ENCODE measurements at regions not wholly inside any gene's neighbourhood (a gene's known extent, or its start where the extent isn't known, plus 50 kb on each side); places are given as distances from the start of the nearest gene placed in this dataset.

DNA sequence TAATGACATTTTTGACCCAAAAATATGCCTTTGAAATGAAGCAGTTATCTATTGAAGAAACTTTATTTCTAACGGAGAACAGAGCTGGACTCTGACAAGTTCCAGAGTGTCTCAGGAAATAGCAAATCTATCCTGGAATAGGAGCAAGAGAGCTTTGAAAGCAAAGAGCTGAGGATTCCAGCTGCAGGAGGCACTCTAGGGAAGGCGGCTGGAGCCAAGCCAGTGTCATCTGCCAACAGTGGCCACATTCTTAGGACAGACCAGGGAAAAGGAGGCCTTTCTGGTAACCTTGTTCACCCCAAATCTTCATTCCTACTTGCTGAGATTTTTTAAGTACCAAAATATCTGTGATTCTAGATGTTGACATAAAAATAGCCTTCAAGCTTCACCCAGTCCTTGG lies 493.5 kb upstream of the B3GAT1 start:
- Mint-ChIP-seq H3K27me3 (ENCODE audit: insufficient read depth, low read depth) (peaks cover 14% of the 10 kb centered on the region), H3K9me3 (no peaks in the 10 kb centered on the region), H3K27ac (no peak overlapping the region), H3K36me3 (no peaks in the 10 kb centered on the region), H3K4me3 (no peak overlapping the region), H3K4me1 (peaks cover 11% of the 10 kb centered on the region)
- Histone ChIP-seq H3K4me1 (peaks cover 5% of the 10 kb centered on the region), H3K27me3 (no peaks in the 10 kb centered on the region), H3K4me2 (no peak overlapping the region), H3K4me3 (no peak overlapping the region), H3F3A (ENCODE audit: low read depth) (peaks cover 4% of the 10 kb centered on the region), H3K9me3 (ENCODE audit: low read depth) (no peaks in the 10 kb centered on the region), H4K20me1 (ENCODE audit: low read depth) (no peaks in the 10 kb centered on the region), H3K27ac (no peak overlapping the region), H3K36me3 (no peaks in the 10 kb centered on the region), H3K79me2 (ENCODE audit: low read depth) (no peaks in the 10 kb centered on the region), H3K9ac (no peak overlapping the region), H2AFZ (replicated peaks) (no peak overlapping the region)
- TF ChIP-seq EZH2phosphoT487 (IDR thresholded peaks at IDR 0.05) (no peak), EZH2 (IDR thresholded peaks at IDR 0.05) (no peak)
- TF ChIP-seq, protein P1, sequence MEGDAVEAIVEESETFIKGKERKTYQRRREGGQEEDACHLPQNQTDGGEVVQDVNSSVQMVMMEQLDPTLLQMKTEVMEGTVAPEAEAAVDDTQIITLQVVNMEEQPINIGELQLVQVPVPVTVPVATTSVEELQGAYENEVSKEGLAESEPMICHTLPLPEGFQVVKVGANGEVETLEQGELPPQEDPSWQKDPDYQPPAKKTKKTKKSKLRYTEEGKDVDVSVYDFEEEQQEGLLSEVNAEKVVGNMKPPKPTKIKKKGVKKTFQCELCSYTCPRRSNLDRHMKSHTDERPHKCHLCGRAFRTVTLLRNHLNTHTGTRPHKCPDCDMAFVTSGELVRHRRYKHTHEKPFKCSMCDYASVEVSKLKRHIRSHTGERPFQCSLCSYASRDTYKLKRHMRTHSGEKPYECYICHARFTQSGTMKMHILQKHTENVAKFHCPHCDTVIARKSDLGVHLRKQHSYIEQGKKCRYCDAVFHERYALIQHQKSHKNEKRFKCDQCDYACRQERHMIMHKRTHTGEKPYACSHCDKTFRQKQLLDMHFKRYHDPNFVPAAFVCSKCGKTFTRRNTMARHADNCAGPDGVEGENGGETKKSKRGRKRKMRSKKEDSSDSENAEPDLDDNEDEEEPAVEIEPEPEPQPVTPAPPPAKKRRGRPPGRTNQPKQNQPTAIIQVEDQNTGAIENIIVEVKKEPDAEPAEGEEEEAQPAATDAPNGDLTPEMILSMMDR (IDR thresholded peaks at IDR 0.05): no peak
- DNase-seq (ENCODE audit: low spot score): no peak

DNA sequence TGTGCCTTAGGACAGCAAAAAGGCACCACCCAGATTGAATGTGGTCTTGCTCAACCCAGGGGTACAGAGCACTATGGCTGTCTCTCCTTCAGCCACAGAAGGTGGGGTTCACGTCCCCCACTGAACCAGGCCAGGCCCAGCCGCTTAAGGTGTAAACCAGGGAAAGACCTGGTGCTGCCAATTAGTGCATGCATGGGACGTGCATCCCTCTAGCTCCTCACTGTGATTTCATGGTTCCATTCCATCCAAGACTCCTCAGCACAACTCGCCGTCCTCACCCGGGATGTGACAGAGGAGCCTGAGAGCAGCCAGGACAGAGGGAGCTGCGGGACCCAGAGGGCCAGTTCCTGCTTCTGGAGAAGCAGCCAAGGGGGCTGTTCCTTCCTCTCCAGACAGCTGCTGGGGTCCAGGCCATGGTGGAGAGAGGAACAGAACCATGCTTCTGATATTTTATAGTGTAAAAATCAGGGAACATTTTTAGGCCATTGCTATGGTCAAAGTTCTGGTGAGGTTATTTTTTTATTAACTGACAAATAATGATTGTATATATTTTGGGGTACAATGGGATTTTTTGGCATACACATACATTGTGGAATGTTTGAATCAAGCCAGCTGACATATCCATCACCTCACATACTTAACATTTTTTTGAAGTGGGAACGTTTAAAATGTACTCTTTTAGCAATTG lies 492.2 kb upstream of the B3GAT1 start:
- Histone ChIP-seq H3K4me1 (peaks cover 5% of the 10 kb centered on the region), H3K9ac (no peak overlapping the region), H3K9me3 (ENCODE audit: low read depth) (no peaks in the 10 kb centered on the region), H3K4me2 (no peak overlapping the region), H2AFZ (replicated peaks) (no peak overlapping the region), H3K27me3 (no peaks in the 10 kb centered on the region), H3K36me3 (no peaks in the 10 kb centered on the region), H3K79me2 (ENCODE audit: low read depth) (no peaks in the 10 kb centered on the region), H3K27ac (no peak overlapping the region), H3F3A (ENCODE audit: low read depth) (peaks cover 4% of the 10 kb centered on the region), H3K4me3 (no peak overlapping the region), H4K20me1 (ENCODE audit: low read depth) (no peaks in the 10 kb centered on the region)
- no peak for TF ChIP-seq EZH2 (IDR thresholded peaks at IDR 0.05)
- TF ChIP-seq, protein P1 (IDR thresholded peaks at IDR 0.05): no peak
- Mint-ChIP-seq H3K36me3 (no peaks in the 10 kb centered on the region), H3K27ac (no peak overlapping the region), H3K4me3 (no peak overlapping the region), H3K27me3 (ENCODE audit: insufficient read depth, low read depth) (peaks cover 10% of the 10 kb centered on the region), H3K4me1 (peaks cover 11% of the 10 kb centered on the region), H3K9me3 (no peaks in the 10 kb centered on the region)
- no peak for DNase-seq (ENCODE audit: low spot score)

DNA sequence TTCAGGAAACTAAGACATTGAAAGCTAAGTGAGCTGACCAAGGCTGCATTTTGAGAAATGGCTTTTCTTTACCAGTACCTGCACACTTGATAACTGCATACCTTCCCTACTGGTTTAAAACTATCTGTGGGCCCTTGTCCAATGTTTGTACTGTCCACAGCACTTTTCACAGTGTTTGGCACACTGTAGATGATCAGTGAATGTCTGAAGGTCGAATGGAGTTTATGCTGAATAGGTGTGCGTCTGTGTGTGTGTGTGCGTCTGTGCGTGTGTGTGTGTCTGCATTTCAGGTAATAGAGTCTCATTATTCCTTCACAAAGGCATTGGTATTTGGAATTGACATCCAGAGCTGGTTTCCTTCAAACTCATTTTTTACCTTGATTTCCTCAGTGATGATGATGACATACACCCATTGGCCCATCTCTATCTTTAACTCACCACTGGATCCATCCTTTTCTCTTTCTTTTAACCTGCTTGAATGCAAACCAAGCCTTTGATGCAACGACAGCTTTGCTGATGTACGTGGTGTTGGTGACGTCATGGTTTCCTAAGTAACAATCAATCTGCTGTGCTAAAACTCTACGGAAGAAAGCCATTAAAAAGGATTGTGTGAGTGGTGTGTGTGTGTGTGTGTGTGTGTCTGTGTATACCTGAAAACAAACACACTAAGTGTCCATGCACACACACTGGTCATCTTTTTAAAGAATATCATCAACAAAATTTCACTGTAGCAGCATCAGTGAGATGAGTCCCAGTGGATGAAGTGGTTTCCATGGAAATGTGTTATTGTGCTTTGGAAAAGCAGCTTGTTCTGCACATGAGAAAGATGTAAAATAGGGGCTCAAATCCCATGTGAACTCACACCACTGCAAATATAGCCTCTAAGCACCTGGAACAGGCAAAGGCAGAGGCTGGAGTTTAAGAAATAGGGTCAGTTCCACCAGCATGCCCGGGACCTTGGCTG lies 490.2 kb upstream of the B3GAT1 start:
- Histone ChIP-seq H3K27me3 (no peaks in the 10 kb centered on the region), H3K9me3 (ENCODE audit: low read depth) (no peaks in the 10 kb centered on the region), H3K4me3 (no peak overlapping the region), H3K36me3 (no peaks in the 10 kb centered on the region), H3K4me1 (peaks cover 5% of the 10 kb centered on the region), H3F3A (ENCODE audit: low read depth) (peaks cover 4% of the 10 kb centered on the region), H3K4me2 (no peak overlapping the region), H4K20me1 (ENCODE audit: low read depth) (no peaks in the 10 kb centered on the region), H3K9ac (no peak overlapping the region), H3K79me2 (ENCODE audit: low read depth) (no peaks in the 10 kb centered on the region), H3K27ac (no peak overlapping the region), H2AFZ (replicated peaks) (peak overlapping the region; percentile 72)
- Mint-ChIP-seq H3K27me3 (ENCODE audit: insufficient read depth, low read depth) (peaks cover 4% of the 10 kb centered on the region), H3K4me3 (no peak overlapping the region), H3K4me1 (peaks cover 11% of the 10 kb centered on the region), H3K9me3 (no peaks in the 10 kb centered on the region), H3K36me3 (no peaks in the 10 kb centered on the region), H3K27ac (no peak overlapping the region)
- no peak for DNase-seq (ENCODE audit: low spot score)
- TF ChIP-seq EZH2 (IDR thresholded peaks at IDR 0.05) (no peak), EZH2phosphoT487 (IDR thresholded peaks at IDR 0.05) (no peak)
- TF ChIP-seq, protein P1 (IDR thresholded peaks at IDR 0.05): no peak
